Erythroblast (primary cell): ENCODE measurements at regions not wholly inside any gene's neighbourhood (a gene's known extent, or its start where the extent isn't known, plus 50 kb on each side); places are given as distances from the start of the nearest gene placed in this dataset.

ENCODE experiments used
- DNase-seq, 2 experiments: peaks; one replicate each; lab custom pipeline; 2025; lab: John Stamatoyannopoulos, UW
- GATA1 ChIP-seq: IDR thresholded peaks from 2 replicates; pipeline ENCODE4 v1.6.1; 2011; ENCODE audit warnings: low read depth, mild to moderate bottlenecking, control low read depth, low read length, moderate library complexity
- POLR2A ChIP-seq: IDR thresholded peaks from 2 replicates; pipeline ENCODE4 v1.6.1; 2011; ENCODE audit warnings: mild to moderate bottlenecking, low read length

- TF ChIP-seq GATA1 (no peak), POLR2A (no peak)
- DNase-seq: no peak
Observed at GRCh38 chr21:38952890-38953289, 147.2 kb downstream of the ETS2 start.

- no peak for DNase-seq
- TF ChIP-seq POLR2A: no peak
- TF ChIP-seq GATA1: no peak
Observed at GRCh38 chr21:38951095-38951730, 145.5 kb downstream of the ETS2 start.

GRCh38 chr21:38950435-38951094, 144.8 kb downstream of the ETS2 start:
- DNase-seq: no peak
- TF ChIP-seq POLR2A: no peak
- TF ChIP-seq GATA1: no peak

- no peak for TF ChIP-seq POLR2A
- TF ChIP-seq GATA1: no peak
- no peak for DNase-seq
Observed at GRCh38 chr21:38949070-38949380, 143.3 kb downstream of the ETS2 start.

- TF ChIP-seq POLR2A: no peak
- no peak for DNase-seq
Observed at GRCh38 chr21:38948377-38949069, 142.8 kb downstream of the ETS2 start.

- TF ChIP-seq POLR2A (no peak), GATA1 (no peak)
Observed at GRCh38 chr21:38945545-38946245, 140.0 kb downstream of the ETS2 start.

GRCh38 chr21:38944903-38945302, 139.2 kb downstream of the ETS2 start:
- no peak for TF ChIP-seq GATA1
- no peak for TF ChIP-seq POLR2A
- no peak for DNase-seq

More at GRCh38 chr21:38945545-38946245, 140.0 kb downstream of the ETS2 start:
- no peak for DNase-seq

- DNase-seq: no peak
- TF ChIP-seq GATA1 (no peak), POLR2A (no peak)
Observed at GRCh38 chr21:38944402-38944801, 138.7 kb downstream of the ETS2 start.

- TF ChIP-seq GATA1 (no peak), POLR2A (no peak)
- no peak for DNase-seq
Observed at GRCh38 chr21:38942748-38943211, 137.1 kb downstream of the ETS2 start.

GRCh38 chr21:38938769-38939168, 133.0 kb downstream of the ETS2 start:
- DNase-seq: no peak
- TF ChIP-seq POLR2A: no peak

- no peak for DNase-seq
- no peak for TF ChIP-seq POLR2A
- TF ChIP-seq GATA1: no peak
Observed at GRCh38 chr21:38938343-38938742, 132.6 kb downstream of the ETS2 start.

GRCh38 chr21:38937844-38938243, 132.1 kb downstream of the ETS2 start:
- no peak for TF ChIP-seq POLR2A
- no peak for TF ChIP-seq GATA1
- DNase-seq: no peak

- no peak for TF ChIP-seq POLR2A
- TF ChIP-seq GATA1: no peak
- no peak for DNase-seq
Observed at GRCh38 chr21:38937286-38937790, 131.6 kb downstream of the ETS2 start.

GRCh38 chr21:38936240-38936639, 130.5 kb downstream of the ETS2 start:
- TF ChIP-seq GATA1: no peak

More at GRCh38 chr21:38936240-38936639, 130.5 kb downstream of the ETS2 start:
- no peak for DNase-seq
